GM12878 (cell line): ENCODE measurements at regions not wholly inside any gene's neighbourhood (a gene's known extent, or its start where the extent isn't known, plus 50 kb on each side); places are given as distances from the start of the nearest gene placed in this dataset.

Source experiments
- DPF2 ChIP-seq: fragments of 450-650 bp; IDR thresholded peaks from 2 replicates; pipeline ENCODE4 v1.6.1; 2017; ENCODE audit warnings: mild to moderate bottlenecking
- HDAC6 ChIP-seq: fragments of 200-600 bp; sonication (generic); IDR thresholded peaks from one replicate; pipeline ENCODE4 v1.8.0; 2017; ENCODE audit warnings: antibody characterized with exemption; ENCODE audit not compliant: unreplicated experiment
- JUNB ChIP-seq: IDR thresholded peaks from 2 replicates; pipeline ENCODE4 v1.6.1; 2016; ENCODE audit warnings: antibody characterized with exemption, mild to moderate bottlenecking
- NFYB ChIP-seq: IDR thresholded peaks from 2 replicates; pipeline ENCODE4 v1.6.1; 2011; ENCODE audit warnings: low read depth, mild to moderate bottlenecking, low read length, improper control_type of control experiment, moderate library complexity; ENCODE audit not compliant: insufficient read depth
- SMAD1 ChIP-seq: fragments of 450-650 bp; IDR thresholded peaks from 2 replicates; pipeline ENCODE4 v1.6.1; 2018; ENCODE audit warnings: mild to moderate bottlenecking, low read depth; ENCODE audit not compliant: partially characterized antibody
- SMC3 ChIP-seq: IDR thresholded peaks from 2 replicates; pipeline ENCODE4 v1.6.1; 2011; ENCODE audit warnings: low read length, improper control_type of control experiment, borderline replicate concordance
- TF ChIP-seq, protein P1 (sequence below): IDR thresholded peaks from 2 replicates; pipeline ENCODE4 v1.6.1; 2012; ENCODE audit warnings: improper control_type of control experiment, low read depth, low read length; ENCODE audit not compliant: insufficient replicate concordance
- TF ChIP-seq, protein P2 (sequence below): IDR thresholded peaks from 2 replicates; pipeline ENCODE4 v1.6.1; 2011; ENCODE audit warnings: borderline replicate concordance, low read depth, mild to moderate bottlenecking, moderate library complexity, mixed read lengths, low read length; ENCODE audit not compliant: insufficient read depth; ENCODE audit errors: extremely low read length
- TF ChIP-seq, protein P3 (sequence below): fragments of 450-650 bp; IDR thresholded peaks from 2 replicates; pipeline ENCODE4 v1.6.1; 2017; ENCODE audit warnings: mild to moderate bottlenecking
- TF ChIP-seq, protein P4 (sequence below): IDR thresholded peaks from 2 replicates; pipeline ENCODE4 v1.6.1; 2011; ENCODE audit warnings: low read depth, low read length, improper control_type of control experiment, borderline replicate concordance
- TF ChIP-seq, protein P5 (sequence below): IDR thresholded peaks from 2 replicates; pipeline ENCODE4 v1.6.1; 2012; ENCODE audit warnings: low read length, inconsistent platforms
- TF ChIP-seq, protein P6 (sequence below): fragments of 150-350 bp; IDR thresholded peaks from 2 replicates; pipeline ENCODE4 v1.6.1; 2016; ENCODE audit warnings: low read depth, low read length
- TF ChIP-seq, protein P7 (sequence below): IDR thresholded peaks from 2 replicates; pipeline ENCODE4 v1.6.1; 2011; ENCODE audit warnings: mild to moderate bottlenecking, low read depth, low read length, moderate library complexity; ENCODE audit not compliant: insufficient replicate concordance

DNA sequence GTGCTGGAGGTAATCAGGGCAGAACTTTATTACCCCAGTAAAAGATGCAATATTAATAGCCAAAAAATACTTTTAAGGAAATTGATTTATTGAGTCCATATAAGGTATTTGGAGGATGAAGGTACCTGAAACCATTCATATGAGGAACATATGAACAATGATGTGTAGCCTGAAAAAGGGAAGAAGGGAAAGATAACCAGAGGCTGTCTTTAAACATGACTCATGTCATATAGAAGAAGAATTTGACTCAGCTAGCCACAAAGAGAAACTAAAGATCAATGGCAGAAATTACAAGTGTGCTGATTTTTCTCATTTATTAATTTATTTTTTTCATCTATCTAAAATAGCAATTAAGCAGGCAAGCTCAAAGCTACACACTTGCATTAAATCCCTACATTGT, 136.2 kb upstream of the DUSP10 start (continued):
- TF ChIP-seq, protein P1, sequence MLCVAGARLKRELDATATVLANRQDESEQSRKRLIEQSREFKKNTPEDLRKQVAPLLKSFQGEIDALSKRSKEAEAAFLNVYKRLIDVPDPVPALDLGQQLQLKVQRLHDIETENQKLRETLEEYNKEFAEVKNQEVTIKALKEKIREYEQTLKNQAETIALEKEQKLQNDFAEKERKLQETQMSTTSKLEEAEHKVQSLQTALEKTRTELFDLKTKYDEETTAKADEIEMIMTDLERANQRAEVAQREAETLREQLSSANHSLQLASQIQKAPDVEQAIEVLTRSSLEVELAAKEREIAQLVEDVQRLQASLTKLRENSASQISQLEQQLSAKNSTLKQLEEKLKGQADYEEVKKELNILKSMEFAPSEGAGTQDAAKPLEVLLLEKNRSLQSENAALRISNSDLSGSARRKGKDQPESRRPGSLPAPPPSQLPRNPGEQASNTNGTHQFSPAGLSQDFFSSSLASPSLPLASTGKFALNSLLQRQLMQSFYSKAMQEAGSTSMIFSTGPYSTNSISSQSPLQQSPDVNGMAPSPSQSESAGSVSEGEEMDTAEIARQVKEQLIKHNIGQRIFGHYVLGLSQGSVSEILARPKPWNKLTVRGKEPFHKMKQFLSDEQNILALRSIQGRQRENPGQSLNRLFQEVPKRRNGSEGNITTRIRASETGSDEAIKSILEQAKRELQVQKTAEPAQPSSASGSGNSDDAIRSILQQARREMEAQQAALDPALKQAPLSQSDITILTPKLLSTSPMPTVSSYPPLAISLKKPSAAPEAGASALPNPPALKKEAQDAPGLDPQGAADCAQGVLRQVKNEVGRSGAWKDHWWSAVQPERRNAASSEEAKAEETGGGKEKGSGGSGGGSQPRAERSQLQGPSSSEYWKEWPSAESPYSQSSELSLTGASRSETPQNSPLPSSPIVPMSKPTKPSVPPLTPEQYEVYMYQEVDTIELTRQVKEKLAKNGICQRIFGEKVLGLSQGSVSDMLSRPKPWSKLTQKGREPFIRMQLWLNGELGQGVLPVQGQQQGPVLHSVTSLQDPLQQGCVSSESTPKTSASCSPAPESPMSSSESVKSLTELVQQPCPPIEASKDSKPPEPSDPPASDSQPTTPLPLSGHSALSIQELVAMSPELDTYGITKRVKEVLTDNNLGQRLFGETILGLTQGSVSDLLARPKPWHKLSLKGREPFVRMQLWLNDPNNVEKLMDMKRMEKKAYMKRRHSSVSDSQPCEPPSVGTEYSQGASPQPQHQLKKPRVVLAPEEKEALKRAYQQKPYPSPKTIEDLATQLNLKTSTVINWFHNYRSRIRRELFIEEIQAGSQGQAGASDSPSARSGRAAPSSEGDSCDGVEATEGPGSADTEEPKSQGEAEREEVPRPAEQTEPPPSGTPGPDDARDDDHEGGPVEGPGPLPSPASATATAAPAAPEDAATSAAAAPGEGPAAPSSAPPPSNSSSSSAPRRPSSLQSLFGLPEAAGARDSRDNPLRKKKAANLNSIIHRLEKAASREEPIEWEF, result peak; percentile 84
- TF ChIP-seq NFYB (no peak), SMC3 (no peak), HDAC6 (no peak), SMAD1 (no peak), DPF2 (peak; percentile 77), JUNB (peak; percentile 97)
- TF ChIP-seq, protein P2, sequence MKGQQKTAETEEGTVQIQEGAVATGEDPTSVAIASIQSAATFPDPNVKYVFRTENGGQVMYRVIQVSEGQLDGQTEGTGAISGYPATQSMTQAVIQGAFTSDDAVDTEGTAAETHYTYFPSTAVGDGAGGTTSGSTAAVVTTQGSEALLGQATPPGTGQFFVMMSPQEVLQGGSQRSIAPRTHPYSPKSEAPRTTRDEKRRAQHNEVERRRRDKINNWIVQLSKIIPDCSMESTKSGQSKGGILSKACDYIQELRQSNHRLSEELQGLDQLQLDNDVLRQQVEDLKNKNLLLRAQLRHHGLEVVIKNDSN, result no peak
- TF ChIP-seq, protein P3, sequence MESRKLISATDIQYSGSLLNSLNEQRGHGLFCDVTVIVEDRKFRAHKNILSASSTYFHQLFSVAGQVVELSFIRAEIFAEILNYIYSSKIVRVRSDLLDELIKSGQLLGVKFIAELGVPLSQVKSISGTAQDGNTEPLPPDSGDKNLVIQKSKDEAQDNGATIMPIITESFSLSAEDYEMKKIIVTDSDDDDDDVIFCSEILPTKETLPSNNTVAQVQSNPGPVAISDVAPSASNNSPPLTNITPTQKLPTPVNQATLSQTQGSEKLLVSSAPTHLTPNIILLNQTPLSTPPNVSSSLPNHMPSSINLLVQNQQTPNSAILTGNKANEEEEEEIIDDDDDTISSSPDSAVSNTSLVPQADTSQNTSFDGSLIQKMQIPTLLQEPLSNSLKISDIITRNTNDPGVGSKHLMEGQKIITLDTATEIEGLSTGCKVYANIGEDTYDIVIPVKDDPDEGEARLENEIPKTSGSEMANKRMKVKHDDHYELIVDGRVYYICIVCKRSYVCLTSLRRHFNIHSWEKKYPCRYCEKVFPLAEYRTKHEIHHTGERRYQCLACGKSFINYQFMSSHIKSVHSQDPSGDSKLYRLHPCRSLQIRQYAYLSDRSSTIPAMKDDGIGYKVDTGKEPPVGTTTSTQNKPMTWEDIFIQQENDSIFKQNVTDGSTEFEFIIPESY, result no peak
- TF ChIP-seq, protein P4, sequence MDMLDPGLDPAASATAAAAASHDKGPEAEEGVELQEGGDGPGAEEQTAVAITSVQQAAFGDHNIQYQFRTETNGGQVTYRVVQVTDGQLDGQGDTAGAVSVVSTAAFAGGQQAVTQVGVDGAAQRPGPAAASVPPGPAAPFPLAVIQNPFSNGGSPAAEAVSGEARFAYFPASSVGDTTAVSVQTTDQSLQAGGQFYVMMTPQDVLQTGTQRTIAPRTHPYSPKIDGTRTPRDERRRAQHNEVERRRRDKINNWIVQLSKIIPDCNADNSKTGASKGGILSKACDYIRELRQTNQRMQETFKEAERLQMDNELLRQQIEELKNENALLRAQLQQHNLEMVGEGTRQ, result no peak
- TF ChIP-seq, protein P5, sequence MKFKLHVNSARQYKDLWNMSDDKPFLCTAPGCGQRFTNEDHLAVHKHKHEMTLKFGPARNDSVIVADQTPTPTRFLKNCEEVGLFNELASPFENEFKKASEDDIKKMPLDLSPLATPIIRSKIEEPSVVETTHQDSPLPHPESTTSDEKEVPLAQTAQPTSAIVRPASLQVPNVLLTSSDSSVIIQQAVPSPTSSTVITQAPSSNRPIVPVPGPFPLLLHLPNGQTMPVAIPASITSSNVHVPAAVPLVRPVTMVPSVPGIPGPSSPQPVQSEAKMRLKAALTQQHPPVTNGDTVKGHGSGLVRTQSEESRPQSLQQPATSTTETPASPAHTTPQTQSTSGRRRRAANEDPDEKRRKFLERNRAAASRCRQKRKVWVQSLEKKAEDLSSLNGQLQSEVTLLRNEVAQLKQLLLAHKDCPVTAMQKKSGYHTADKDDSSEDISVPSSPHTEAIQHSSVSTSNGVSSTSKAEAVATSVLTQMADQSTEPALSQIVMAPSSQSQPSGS, result peak; percentile 92
- TF ChIP-seq, protein P6, sequence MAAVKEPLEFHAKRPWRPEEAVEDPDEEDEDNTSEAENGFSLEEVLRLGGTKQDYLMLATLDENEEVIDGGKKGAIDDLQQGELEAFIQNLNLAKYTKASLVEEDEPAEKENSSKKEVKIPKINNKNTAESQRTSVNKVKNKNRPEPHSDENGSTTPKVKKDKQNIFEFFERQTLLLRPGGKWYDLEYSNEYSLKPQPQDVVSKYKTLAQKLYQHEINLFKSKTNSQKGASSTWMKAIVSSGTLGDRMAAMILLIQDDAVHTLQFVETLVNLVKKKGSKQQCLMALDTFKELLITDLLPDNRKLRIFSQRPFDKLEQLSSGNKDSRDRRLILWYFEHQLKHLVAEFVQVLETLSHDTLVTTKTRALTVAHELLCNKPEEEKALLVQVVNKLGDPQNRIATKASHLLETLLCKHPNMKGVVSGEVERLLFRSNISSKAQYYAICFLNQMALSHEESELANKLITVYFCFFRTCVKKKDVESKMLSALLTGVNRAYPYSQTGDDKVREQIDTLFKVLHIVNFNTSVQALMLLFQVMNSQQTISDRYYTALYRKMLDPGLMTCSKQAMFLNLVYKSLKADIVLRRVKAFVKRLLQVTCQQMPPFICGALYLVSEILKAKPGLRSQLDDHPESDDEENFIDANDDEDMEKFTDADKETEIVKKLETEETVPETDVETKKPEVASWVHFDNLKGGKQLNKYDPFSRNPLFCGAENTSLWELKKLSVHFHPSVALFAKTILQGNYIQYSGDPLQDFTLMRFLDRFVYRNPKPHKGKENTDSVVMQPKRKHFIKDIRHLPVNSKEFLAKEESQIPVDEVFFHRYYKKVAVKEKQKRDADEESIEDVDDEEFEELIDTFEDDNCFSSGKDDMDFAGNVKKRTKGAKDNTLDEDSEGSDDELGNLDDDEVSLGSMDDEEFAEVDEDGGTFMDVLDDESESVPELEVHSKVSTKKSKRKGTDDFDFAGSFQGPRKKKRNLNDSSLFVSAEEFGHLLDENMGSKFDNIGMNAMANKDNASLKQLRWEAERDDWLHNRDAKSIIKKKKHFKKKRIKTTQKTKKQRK, result no peak
- TF ChIP-seq, protein P7, sequence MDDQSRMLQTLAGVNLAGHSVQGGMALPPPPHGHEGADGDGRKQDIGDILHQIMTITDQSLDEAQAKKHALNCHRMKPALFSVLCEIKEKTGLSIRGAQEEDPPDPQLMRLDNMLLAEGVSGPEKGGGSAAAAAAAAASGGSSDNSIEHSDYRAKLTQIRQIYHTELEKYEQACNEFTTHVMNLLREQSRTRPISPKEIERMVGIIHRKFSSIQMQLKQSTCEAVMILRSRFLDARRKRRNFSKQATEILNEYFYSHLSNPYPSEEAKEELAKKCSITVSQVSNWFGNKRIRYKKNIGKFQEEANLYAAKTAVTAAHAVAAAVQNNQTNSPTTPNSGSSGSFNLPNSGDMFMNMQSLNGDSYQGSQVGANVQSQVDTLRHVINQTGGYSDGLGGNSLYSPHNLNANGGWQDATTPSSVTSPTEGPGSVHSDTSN, result no peak
